GM21737 (cell line): ENCODE measurements at regions not wholly inside any gene's neighbourhood (a gene's known extent, or its start where the extent isn't known, plus 50 kb on each side); places are given as distances from the start of the nearest gene placed in this dataset.

Source experiments
- ATAC-seq: cut with Tn5 transposase; IDR thresholded peaks from one replicate; pipeline ENCODE4 v1.9.1; 2021; ENCODE audit warnings: mild to moderate bottlenecking, moderate library complexity; ENCODE audit not compliant: unreplicated experiment

DNA sequence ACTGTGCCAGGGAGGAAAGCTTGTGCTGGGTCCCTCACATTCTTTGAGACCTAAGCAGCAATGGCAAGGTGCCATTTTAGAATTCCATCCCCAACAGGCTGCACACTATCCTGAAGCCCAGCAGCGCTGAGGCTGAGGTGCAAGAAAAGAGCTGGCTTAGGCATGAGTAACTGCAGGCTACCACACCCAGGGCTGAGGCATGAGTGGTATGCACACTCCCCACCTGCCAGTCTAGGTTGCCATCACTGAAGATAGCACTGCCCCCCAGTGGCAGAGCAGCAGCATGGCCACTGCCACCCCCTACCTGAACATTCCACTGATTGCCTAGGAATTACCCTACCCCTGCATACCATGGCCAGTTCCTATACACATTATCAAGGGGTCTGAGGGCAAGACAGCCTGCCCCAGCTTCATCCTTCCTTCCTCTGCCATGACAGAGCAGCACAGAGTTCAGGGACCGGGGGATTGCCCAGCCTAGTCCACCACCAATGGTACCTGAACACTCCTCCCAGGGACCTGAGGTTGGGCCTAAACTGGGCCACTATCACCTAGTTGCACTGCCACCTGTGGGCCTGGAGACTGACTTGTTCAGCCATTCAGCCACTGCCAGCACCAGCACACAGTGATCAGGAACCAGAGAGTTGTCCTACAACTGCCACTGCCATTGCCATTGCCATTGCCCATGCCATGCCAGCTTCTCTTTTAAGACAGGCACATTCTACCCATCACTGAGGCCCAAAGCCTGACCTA, 129.8 kb downstream of the SATB1 start:
- peak; percentile 98 for ATAC-seq

DNA sequence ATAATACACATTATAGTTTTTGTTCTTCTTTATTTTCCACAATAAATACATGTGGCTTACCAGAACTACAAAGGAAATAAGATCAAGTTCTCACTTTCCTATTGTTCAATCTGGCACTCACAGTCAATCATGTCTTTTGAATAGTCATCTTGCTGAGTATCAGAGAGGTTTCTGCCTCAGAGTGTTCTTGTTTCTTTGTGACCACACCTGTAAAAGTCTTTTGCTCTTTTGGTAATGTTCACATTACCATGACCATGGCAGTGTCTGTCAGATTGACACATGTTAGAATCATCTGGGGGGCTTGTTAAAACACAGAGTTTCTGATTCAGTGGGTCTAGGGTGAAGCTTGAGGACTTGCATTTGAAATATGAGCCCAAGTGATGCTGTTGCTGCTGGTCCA, 135.0 kb downstream of the SATB1 start:
- no peak for ATAC-seq

DNA sequence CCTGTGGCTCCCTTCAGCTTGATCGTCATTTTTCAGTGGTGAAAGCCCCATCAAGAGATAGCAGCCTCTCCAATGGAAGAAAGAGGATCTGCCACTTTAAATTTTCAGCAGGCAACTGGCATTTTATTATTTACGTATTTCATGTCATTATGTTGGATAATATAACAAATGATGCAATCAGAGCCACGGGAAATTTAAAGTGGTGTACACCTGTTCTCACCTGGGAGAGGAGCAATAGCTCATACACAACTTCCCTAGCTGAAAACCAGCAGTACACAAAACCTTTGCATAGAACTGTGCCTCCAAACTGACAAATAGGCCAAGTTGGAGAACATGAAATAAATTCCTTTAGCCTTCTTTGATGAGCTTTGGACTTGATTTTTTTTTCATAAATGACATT, 136.9 kb downstream of the SATB1 start:
- ATAC-seq, result no peak

DNA sequence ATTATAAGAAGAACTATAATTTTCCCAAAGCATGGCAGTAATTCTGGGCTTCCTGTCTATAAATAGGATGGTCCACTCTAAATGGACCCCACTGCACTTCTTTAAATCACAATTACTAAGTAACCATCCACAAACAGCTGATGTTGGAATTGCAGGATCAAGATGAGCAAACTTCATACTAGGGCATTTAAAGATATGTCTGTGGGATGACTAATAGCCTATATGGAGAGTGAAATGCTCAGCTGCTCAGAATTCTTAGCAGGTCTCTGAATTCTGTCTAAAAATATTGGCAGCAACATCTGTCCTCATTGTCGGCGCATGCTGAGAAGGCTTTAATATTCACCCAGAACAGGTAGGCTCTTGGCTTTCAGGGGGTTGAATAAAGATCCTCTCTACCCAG, 140.4 kb downstream of the SATB1 start:
- ATAC-seq, result no peak

DNA sequence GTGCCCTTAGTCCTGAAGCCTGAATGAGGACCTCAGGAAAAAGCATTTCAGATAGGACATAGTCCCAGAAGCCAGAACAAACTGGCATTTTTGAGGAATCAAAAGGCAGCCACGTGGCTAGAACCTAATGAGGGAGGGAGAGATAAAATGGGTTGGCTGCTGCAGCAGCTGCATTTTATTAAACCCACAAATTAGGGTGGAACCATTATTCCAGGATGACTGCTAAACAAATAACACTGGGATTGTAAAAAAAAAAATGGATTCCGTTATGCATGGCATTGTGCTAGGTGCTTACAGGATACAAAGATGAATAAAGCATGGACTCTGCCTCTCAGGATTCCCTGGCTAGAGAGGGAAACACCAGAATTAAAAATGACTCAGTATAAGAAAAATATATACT, 141.5 kb downstream of the SATB1 start:
- ATAC-seq, result no peak

DNA sequence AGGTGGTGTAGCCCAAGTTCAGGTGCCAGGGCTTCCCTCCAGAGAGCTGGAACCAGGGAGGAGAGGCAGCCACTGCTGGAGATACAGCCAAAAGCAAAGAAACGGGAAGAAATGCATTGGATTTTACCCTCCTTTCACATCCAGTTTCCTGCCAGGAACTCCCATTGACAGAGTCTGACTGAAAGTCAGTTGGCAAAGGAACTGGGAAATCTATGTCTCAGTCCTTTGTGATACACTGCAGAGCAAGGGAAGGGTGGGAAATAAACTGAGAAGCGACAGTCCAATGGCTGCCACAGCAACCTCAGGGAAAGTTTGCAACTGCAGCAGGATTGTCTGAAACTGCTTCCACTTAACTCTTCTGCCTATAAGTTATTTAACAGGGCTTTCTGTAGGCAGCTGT, 142.6 kb downstream of the SATB1 start:
- no peak for ATAC-seq

DNA sequence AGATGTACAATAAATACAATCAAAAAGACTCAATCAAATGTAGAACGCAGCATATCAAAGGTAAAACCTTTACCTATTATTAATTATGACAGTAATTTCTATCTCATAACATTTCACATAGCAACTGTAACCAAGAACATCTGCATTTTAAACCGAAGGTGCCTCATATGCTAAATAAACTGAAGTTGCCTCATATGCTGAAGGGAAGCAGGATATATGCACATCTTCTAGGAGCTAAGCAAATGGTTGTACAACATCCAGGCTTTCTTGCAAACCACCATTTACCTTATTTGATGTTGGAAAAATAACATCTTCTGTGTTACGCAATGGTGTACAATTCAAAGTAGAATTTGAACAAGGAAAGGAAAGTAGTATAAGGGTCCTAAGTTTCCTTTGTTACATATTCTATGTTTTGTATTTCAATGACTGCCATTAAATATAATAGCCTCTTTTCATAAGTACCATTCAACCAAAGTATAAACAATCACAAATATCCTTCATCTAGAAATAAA, 145.9 kb downstream of the SATB1 start:
- ATAC-seq, result no peak

DNA sequence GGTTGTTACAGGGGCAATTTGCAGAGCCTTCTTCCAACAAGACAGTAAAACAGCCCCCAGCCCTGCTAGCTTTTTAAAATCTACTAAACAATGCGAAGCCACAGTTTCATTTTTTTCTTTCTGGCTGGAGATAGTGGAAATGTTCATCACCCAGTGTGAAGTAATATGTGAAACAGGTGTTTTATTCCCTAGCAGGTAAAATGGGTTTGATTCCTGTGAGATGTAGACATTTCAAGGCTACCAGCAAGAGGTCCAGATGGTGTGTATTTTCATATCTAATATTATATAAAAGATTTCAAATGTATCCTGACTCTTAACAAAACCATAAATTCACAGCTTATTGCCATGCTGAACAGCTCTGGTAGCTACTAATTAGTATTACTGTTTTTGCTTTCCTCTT, 160.3 kb downstream of the SATB1 start:
- no peak for ATAC-seq

DNA sequence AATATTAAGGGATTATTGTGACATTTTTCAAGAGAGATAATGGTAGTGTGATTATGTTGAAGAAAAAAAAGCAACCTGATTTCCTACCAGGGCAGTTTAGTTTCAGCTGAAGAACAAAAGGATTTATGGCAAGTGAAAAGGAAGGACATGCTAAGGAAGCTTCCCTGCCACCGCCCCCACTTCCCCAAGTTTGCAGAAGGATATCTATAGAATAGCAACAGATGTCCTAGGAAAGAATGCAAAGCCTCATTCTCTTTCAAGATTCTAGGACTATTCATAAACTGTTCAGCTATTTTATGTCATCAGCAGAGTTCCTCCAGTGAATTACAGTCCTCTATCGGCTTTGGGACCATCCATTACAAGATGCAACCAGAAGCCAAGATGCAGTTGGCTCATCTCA, 160.8 kb downstream of the SATB1 start:
- ATAC-seq, result no peak

DNA sequence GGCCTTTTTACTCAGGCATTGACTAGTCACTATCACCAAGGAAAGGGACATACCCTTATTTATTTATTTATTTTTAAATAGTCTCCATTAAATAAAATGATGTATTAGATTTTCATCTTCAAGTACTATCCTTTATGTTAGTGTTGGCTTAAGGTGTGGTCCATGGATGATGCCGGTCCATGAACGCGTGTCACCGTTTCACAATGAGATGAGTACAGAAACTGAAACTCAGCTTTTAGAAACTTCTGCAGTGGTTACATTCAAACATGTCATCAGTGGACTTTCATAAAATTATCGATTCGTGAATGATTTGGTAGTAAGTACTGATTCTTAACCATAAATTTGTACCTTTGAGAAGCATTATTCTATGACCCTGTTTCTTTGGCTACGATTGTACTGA, 166.6 kb downstream of the SATB1 start:
- no peak for ATAC-seq

DNA sequence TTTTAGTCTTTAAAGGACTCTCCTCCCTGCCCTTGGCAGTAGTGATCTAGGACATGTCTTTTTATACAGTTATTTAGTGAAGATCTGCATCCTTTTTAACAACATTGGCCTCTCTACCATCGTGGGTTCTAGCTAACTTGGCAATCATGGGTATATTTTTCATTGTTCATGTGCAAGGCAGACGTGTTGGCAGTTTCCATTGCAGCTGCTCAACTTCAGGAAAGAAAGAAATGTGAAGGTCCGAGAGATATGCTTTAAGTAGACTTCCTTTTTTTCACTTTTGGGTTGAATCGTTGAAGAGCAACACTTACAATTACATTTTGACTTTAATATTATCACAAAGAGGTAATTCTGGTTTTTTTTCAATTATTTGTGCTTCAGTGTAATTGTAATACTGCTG, 172.6 kb downstream of the SATB1 start:
- ATAC-seq, result no peak

DNA sequence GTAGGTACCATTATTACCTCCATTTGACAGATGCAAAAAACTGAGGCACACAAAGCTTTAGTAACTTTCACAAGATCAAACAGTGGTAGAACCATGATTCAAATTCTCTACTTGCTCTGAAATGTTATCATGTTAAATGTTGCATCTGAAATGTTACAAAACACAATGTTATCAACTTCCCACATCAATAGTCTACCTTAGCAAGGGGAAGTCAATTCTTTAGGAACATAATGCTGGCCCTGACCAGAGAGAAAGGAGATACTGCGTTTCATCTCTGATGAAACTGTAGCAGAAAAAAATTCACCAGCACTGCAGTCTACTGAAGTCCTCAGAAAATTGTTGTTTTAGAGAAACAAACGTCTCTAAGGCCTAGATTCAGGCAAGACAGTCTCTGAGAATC, 174.1 kb downstream of the SATB1 start:
- ATAC-seq, result no peak

DNA sequence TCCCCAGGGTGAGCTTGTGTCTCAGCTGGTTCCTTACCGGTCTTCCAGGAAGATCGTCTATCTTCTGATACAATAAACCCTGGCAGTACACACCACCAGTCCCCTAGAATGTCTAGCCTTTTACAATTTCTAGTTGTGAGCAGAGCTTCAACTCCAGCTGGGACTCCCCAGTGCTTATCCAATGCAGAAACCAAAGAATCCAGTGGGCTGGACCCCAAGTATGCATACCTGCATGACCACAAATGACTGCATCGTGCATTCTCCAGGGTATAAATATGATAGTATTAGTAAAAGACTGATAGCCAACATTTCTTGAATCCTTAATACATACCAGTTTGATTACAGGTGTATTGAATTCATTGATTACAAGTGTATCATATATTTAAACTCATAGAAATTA, 176.0 kb downstream of the SATB1 start:
- ATAC-seq, result no peak

DNA sequence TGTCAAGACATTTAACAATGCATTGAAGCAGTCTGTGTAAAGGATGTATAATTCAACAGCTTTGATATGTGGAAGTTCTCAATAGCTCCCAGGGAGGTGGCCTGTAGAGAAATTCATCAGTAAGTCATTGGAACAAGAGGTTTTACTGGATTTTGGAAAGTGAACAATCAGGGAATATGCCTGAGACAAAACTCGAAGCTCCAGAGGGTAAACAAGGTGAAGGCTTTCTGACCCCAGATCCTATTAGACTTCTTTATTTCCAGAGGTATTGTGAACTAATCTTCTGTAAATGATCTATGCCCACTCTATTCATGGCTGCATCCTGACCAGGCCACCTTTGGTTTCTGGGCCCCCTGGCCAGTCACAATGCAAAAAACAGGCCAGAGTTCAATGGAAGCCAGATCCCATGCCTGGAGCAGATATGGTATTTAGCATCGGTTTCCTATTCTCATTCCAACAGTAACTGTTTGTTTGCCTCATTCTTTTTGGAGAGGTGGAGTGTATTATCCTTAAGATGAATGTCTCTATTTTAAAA, 177.3 kb downstream of the SATB1 start:
- ATAC-seq, result no peak

DNA sequence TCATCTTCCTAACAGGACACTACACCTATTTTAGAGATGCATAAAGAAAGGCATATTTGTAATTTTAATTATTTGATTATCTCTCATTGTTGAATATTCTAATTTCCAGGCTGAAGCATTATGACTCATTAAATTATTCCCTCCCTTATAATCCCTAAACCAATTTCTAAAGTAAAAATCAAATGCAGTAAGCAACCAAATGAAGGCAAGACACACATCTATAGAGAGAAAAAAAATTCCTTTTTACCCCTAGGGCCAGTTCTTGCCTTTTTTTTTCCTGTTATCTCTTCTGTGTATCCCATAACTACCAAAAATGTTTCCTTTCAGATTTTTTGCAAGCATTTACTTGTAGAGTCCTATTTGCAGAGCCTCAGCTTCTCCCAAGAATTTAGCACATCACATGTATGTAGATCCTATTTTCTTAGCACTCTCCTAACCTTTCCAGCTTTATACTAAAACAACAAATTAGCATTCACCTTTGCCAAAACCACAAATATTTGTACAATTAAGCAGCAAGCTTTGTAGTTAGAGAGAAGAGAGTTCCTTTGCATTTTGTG, 177.9 kb downstream of the SATB1 start:
- no peak for ATAC-seq

DNA sequence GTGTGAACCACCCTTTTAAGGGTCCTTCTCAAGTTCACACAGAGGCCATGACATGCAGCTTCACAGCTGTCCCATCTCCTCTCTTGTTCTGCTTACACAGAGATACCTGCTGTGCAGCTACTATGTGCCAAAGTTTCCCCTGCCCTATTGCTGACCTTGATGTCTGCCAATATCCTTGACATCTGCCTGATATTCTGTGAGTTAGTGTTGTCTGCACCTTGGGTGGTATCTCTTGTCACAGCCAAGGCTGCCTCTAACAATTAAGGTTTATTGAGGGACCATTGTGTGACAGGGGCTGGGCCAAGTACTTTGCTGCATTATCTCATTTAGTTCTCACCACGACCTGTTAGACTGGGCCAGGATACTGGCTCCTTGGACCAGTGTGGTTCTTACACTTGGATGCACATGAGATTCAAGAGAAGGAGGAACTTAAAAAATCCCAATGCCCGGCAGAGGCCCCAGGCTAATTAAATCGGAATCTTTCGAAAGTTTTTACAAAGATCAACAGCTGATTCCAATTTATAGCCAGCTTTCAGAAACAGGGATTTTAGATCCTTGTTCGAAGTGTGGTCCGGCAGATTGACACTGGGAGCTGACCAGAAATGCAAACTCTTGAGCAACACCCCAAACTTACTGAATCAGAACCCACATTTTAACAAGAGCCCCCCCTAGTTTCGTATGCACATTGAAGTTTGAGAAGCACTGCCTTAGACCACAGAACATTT, 178.6 kb downstream of the SATB1 start:
- ATAC-seq, result no peak

DNA sequence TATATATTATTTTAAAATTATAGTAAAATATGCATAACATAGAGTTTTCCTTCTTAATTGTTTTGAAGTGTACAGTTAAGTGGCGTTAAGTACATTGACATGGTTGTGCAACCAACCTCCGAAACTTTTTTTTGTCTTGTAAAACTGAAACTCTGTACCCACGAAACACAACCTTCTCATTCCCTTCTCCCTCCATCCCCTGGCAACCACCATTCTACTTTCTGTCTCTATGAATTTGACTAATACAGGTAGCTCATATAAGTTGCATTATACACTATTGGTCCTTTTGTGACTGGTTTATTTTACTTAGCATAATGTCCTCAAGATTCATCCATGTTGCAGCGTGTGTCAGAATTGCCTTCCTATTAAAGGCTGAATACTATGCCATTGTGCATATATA, 179.4 kb downstream of the SATB1 start:
- ATAC-seq, result no peak

DNA sequence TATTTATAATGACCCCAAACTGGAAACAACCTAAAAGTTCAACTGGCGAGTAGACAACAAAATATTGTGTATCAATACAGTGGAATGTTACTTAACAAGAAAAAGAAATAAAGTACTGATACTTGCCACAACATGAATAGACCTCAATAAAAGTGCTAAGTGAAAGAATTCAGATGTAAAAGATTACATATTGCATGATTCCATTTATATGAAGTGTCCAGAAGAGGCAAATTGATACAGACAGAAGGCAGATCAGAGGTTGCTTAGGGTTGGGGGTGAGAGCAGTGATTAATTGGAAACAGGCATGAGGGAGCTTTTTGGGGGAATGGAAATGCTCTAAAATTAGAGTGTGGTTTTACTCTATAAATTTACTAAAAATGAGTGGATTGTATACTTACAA, 183.3 kb downstream of the SATB1 start:
- ATAC-seq, result no peak

DNA sequence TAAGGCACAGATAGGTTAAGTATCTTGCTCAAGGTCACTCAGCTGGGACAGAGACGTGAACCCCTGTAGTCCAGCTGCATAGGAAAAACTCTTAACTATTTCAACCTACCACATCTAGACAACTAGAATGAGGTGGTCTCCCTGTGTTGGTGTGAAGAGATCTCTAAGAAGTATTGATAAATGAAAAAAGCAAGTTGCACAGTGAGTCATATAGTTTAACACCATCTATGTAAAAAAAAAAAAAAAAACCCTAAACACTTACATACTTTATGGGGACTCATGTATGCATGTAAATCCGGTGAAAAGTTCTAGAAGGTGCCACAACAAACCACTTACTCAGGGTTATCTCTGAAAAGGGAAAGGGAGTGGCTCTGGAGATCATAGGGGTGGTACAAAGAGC, 185.5 kb downstream of the SATB1 start:
- ATAC-seq, result no peak

DNA sequence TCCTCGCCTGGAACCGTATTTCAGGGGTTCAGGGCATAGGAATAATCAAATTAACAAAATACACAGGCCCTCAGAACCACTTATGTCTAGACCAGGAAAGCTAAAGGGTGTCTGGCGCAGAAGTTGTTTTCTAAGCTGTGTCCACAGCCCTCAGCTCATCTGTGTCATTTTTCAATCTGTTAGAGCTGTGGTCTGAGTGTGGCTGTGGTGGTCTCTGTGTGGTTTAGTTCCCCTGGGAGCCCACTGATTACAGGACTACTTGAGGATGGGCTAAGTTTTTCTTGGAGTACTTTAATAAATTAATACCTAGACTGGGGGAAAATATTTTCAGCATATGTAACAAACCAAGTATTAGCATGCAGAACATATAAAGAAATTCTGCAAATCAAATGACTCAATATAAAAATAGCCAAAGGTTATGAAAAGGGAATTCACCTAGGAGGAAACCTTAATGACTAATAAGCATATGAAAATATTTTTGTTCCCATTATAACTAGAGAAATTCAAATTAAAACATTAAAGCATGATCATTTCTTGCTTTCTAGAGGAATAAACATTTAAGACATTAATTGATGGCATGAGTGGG, 186.3 kb downstream of the SATB1 start:
- ATAC-seq, result no peak

DNA sequence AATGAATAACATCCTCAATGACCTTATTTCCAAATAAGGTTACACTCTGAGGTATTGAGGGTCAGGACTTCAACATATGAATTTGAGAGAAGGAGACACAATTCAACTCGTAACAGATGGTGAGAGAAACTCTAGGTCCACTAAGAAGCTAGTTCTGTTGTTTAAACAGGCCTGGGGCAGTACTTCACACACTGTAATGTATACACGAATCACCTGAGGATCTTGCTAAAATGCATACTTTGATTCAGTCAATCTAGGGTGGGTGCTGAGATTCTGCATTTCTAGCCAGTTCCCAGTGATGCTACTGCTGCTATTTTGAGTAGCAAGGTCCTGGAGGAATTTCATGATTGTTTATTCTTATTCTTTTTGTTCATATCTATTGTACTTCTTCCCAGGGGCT, 186.8 kb downstream of the SATB1 start:
- ATAC-seq, result no peak
